GM12892 (cell line): ENCODE measurements at regions not wholly inside any gene's neighbourhood (a gene's known extent, or its start where the extent isn't known, plus 50 kb on each side); places are given as distances from the start of the nearest gene placed in this dataset.

Source experiments
- POLR2A ChIP-seq: IDR thresholded peaks from 2 replicates; pipeline ENCODE4 v1.6.1; 2011; ENCODE audit warnings: low read depth, low read length, control low read depth
- POLR2AphosphoS5 ChIP-seq: IDR thresholded peaks from 2 replicates; pipeline ENCODE4 v1.6.1; 2011; ENCODE audit warnings: low read depth, low read length, control low read depth
- TAF1 ChIP-seq: IDR thresholded peaks from 2 replicates; pipeline ENCODE4 v1.6.1; 2011; ENCODE audit warnings: low read depth, mild to moderate bottlenecking, control low read depth, low read length, borderline replicate concordance

DNA sequence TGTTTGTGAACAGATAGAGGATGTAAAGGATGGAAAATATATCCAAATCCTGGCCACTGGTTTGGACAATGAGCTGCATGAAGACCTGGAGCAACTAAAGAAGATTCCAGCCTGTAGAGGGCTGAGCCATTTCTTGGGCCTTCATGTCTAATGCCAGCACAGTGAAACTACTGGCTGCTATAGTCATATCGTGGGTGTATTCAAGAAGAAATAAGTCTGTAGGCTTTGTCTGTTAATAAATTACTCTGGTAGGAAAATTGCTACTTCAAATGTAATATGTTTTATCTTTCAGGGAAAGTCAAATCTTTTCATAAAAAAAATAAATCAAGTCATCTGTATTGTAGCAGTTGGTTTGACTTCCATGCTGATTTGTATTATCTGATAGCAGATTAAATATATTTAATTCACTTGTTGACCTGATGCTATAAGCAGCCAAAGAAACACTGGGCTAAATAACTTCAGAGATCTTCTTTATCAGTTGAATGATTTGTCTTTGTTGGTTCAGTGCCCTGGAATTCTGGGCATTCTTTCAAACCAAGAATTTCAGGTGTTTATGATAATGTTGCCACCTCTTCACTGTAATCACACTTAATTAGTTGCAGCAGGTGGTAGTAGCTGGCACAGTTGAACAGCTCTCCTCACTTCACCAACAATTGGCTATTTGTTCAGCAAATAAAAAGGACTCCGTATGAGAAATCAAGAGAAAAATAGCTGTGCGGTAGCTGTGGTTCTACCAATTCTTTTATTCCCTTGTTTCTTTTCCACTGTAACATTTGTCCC lies 1109.5 kb downstream of the NSUN3 start:
- TF ChIP-seq POLR2A = no peak
- TF ChIP-seq POLR2AphosphoS5 = no peak
- no peak for TF ChIP-seq TAF1
